ENCODE measurements at regions not wholly inside any gene's neighbourhood (a gene's known extent, or its start where the extent isn't known, plus 50 kb on each side); places are given as distances from the start of the nearest gene placed in this dataset.

DNA sequence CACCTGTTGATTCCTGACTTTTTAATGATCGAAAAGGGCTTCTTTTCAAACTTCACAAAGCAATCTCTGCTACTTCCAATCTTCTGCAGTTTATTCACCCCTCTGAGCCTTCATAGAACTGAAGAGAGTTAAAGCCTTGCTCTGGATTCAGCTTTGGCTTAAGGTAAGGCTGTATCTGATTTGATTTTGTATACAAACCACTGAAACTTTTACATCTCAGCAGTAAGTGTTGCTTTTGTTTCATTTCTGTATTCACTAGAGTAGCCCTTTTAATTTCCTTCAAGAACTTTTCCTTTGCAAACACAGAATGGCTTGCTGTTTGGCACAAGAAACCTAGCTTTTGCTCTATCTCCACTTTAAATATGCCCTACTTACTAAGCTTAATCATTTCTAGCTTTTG, 1193.0 kb upstream of the GBE1 start:
- no CpG with 5 or more reads among the region's 1 CpG for WGBS (ENCODE audit: extremely low coverage, insufficient coverage, insufficient read length)
- Histone ChIP-seq H3K4me1 (ENCODE audit: control insufficient read depth in 1 of 2, insufficient read depth in 2 of 2, low read length in 2 of 2) (no peaks in the 10 kb centered on the region), H3K9me3 (ENCODE audit: insufficient read depth, low read depth, low read length) (no peaks in the 10 kb centered on the region), H3K27me3 (ENCODE audit: insufficient read depth, low read length) (no peaks in the 10 kb centered on the region), H4K91ac (ENCODE audit: low read depth, low read length) (no peak overlapping the region), H4K8ac (ENCODE audit: low read depth, low read length) (no peak overlapping the region), H3K36me3 (ENCODE audit: control insufficient read depth in 1 of 2, insufficient read depth in 2 of 2, low read length in 2 of 2) (no peaks in the 10 kb centered on the region), H3K9ac (ENCODE audit: low read length) (no peak overlapping the region), H3K79me1 (ENCODE audit: low read length) (no peaks in the 10 kb centered on the region), H3K4me3 (ENCODE audit: low read depth, low read length) (no peak overlapping the region), H4K12ac (ENCODE audit: low read depth, low read length) (no peak overlapping the region), H2BK5ac (ENCODE audit: low read depth, low read length, poor library complexity) (no peak overlapping the region), H3K27ac (ENCODE audit: low read depth, low read length) (no peak overlapping the region), H3K4me2 (ENCODE audit: low read length) (no peak overlapping the region), H3K4ac (ENCODE audit: low read depth, low read length) (no peak overlapping the region), H2AFZ (ENCODE audit: insufficient read depth, low read length, poor library complexity) (no peak overlapping the region), H3K23ac (ENCODE audit: low read length) (no peak overlapping the region), H3K18ac (ENCODE audit: low read length) (no peak overlapping the region), H2BK120ac (ENCODE audit: insufficient read depth, low read length, poor library complexity) (no peak overlapping the region), H2BK12ac (ENCODE audit: low read length) (no peak overlapping the region), H2AK5ac (ENCODE audit: low read length) (no peak overlapping the region), H3K14ac (ENCODE audit: low read length) (no peak overlapping the region), H3K79me2 (ENCODE audit: control insufficient read depth, insufficient read depth, low read length, poor library complexity) (no peaks in the 10 kb centered on the region)
- no peak for DNase-seq

DNA sequence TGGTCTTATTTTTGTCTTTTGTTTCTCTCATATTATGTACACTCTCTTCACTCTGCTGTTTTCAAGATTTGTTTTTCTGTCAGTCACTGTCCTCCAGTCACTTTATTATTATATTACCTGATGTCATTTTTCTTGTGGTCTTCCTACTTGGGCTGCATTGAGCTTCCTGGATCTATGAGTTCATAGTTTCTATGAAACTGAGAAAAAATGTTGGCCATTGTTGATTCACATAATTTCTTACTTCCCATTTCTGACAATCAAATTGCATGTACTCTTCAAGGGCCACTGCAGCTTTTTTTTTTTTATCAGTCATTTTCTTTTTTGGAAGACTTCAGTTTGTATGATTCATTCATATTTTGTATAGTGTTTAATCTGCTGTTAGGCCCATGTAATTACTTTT, 1180.6 kb upstream of the GBE1 start:
- Histone ChIP-seq H3K9ac (ENCODE audit: low read length) (no peak overlapping the region), H3K4me2 (ENCODE audit: low read length) (no peak overlapping the region), H3K27me3 (ENCODE audit: insufficient read depth, low read length) (no peaks in the 10 kb centered on the region), H4K8ac (ENCODE audit: low read depth, low read length) (no peak overlapping the region), H2BK120ac (ENCODE audit: insufficient read depth, low read length, poor library complexity) (no peak overlapping the region), H4K91ac (ENCODE audit: low read depth, low read length) (no peak overlapping the region), H3K79me2 (ENCODE audit: control insufficient read depth, insufficient read depth, low read length, poor library complexity) (no peaks in the 10 kb centered on the region), H3K4me1 (ENCODE audit: control insufficient read depth in 1 of 2, insufficient read depth in 2 of 2, low read length in 2 of 2) (no peaks in the 10 kb centered on the region), H3K79me1 (ENCODE audit: low read length) (no peaks in the 10 kb centered on the region), H3K36me3 (ENCODE audit: control insufficient read depth in 1 of 2, insufficient read depth in 2 of 2, low read length in 2 of 2) (no peaks in the 10 kb centered on the region), H3K18ac (ENCODE audit: low read length) (no peak overlapping the region), H3K27ac (ENCODE audit: low read depth, low read length) (no peak overlapping the region), H3K9me3 (ENCODE audit: insufficient read depth, low read depth, low read length) (peaks cover 4% of the 10 kb centered on the region), H3K4me3 (ENCODE audit: low read depth, low read length) (no peak overlapping the region), H3K23ac (ENCODE audit: low read length) (no peak overlapping the region), H2AFZ (ENCODE audit: insufficient read depth, low read length, poor library complexity) (no peak overlapping the region), H3K4ac (ENCODE audit: low read depth, low read length) (no peak overlapping the region), H2BK12ac (ENCODE audit: low read length) (no peak overlapping the region), H2BK5ac (ENCODE audit: low read depth, low read length, poor library complexity) (no peak overlapping the region), H3K14ac (ENCODE audit: low read length) (no peak overlapping the region), H2AK5ac (ENCODE audit: low read length) (no peak overlapping the region), H4K12ac (ENCODE audit: low read depth, low read length) (no peak overlapping the region)
- DNase-seq: no peak

GRCh38 chr3:82940124-82940523, 1178.7 kb upstream of the GBE1 start:
- Histone ChIP-seq H3K4me2 (ENCODE audit: low read length) (no peak overlapping the region), H3K9ac (ENCODE audit: low read length) (no peak overlapping the region), H3K4me3 (ENCODE audit: low read depth, low read length) (no peak overlapping the region), H2BK5ac (ENCODE audit: low read depth, low read length, poor library complexity) (no peak overlapping the region), H2BK120ac (ENCODE audit: insufficient read depth, low read length, poor library complexity) (no peak overlapping the region), H3K23ac (ENCODE audit: low read length) (no peak overlapping the region), H3K79me2 (ENCODE audit: control insufficient read depth, insufficient read depth, low read length, poor library complexity) (no peaks in the 10 kb centered on the region), H3K27ac (ENCODE audit: low read depth, low read length) (no peak overlapping the region), H2BK12ac (ENCODE audit: low read length) (no peak overlapping the region), H2AFZ (ENCODE audit: insufficient read depth, low read length, poor library complexity) (no peak overlapping the region), H3K36me3 (ENCODE audit: control insufficient read depth in 1 of 2, insufficient read depth in 2 of 2, low read length in 2 of 2) (no peaks in the 10 kb centered on the region), H3K4me1 (ENCODE audit: control insufficient read depth in 1 of 2, insufficient read depth in 2 of 2, low read length in 2 of 2) (no peaks in the 10 kb centered on the region), H3K27me3 (ENCODE audit: insufficient read depth, low read length) (no peaks in the 10 kb centered on the region), H4K8ac (ENCODE audit: low read depth, low read length) (no peak overlapping the region), H4K91ac (ENCODE audit: low read depth, low read length) (no peak overlapping the region), H3K18ac (ENCODE audit: low read length) (no peak overlapping the region), H3K9me3 (ENCODE audit: insufficient read depth, low read depth, low read length) (peaks cover 4% of the 10 kb centered on the region), H3K79me1 (ENCODE audit: low read length) (no peaks in the 10 kb centered on the region), H3K4ac (ENCODE audit: low read depth, low read length) (no peak overlapping the region), H3K14ac (ENCODE audit: low read length) (no peak overlapping the region), H2AK5ac (ENCODE audit: low read length) (no peak overlapping the region), H4K12ac (ENCODE audit: low read depth, low read length) (no peak overlapping the region)
- no CpG with 5 or more reads among the region's 16 CpGs for WGBS (ENCODE audit: extremely low coverage, insufficient coverage, insufficient read length)
- DNase-seq: no peak

GRCh38 chr3:82939491-82940097, 1178.1 kb upstream of the GBE1 start:
- Histone ChIP-seq H3K36me3 (ENCODE audit: control insufficient read depth in 1 of 2, insufficient read depth in 2 of 2, low read length in 2 of 2) (no peaks in the 10 kb centered on the region), H3K14ac (ENCODE audit: low read length) (no peak overlapping the region), H3K4me2 (ENCODE audit: low read length) (no peak overlapping the region), H3K23ac (ENCODE audit: low read length) (no peak overlapping the region), H4K8ac (ENCODE audit: low read depth, low read length) (no peak overlapping the region), H4K12ac (ENCODE audit: low read depth, low read length) (no peak overlapping the region), H3K4me3 (ENCODE audit: low read depth, low read length) (no peak overlapping the region), H2BK120ac (ENCODE audit: insufficient read depth, low read length, poor library complexity) (no peak overlapping the region), H3K79me1 (ENCODE audit: low read length) (no peaks in the 10 kb centered on the region), H3K79me2 (ENCODE audit: control insufficient read depth, insufficient read depth, low read length, poor library complexity) (no peaks in the 10 kb centered on the region), H4K91ac (ENCODE audit: low read depth, low read length) (no peak overlapping the region), H3K9me3 (ENCODE audit: insufficient read depth, low read depth, low read length) (peaks cover 4% of the 10 kb centered on the region), H2AFZ (ENCODE audit: insufficient read depth, low read length, poor library complexity) (no peak overlapping the region), H3K4ac (ENCODE audit: low read depth, low read length) (no peak overlapping the region), H3K27me3 (ENCODE audit: insufficient read depth, low read length) (no peaks in the 10 kb centered on the region), H3K4me1 (ENCODE audit: control insufficient read depth in 1 of 2, insufficient read depth in 2 of 2, low read length in 2 of 2) (no peaks in the 10 kb centered on the region), H2AK5ac (ENCODE audit: low read length) (no peak overlapping the region), H3K18ac (ENCODE audit: low read length) (no peak overlapping the region), H2BK12ac (ENCODE audit: low read length) (no peak overlapping the region), H3K27ac (ENCODE audit: low read depth, low read length) (no peak overlapping the region), H2BK5ac (ENCODE audit: low read depth, low read length, poor library complexity) (no peak overlapping the region), H3K9ac (ENCODE audit: low read length) (no peak overlapping the region)
- DNase-seq: no peak
- WGBS (ENCODE audit: extremely low coverage, insufficient coverage, insufficient read length): no CpG with 5 or more reads among the region's 12 CpGs

Data from trophoblast cell (in vitro differentiated cells and primary cell).